Stimulated activated CD8-positive, alpha-beta memory T cell treated with anti-CD3 and anti-CD28 coated beads, Interleukin-7, amount 100 ng/mL, for 24 hours (primary cell): ENCODE measurements at regions not wholly inside any gene's neighbourhood (a gene's known extent, or its start where the extent isn't known, plus 50 kb on each side); places are given as distances from the start of the nearest gene placed in this dataset.
"Not testable (repeated sequence)": the region's sequence is repeated elsewhere in the genome, so short reads cannot be mapped to it uniquely, and the experiment has no call there.

Experiments used
- DNase-seq: peaks from one replicate; pipeline ENCODE4 v3.0.0-alpha.2; 2020; ENCODE audit warnings: low read depth

GRCh38 chr18:42328931-42329330, 373.9 kb downstream of the PIK3C3 start:
- DNase-seq, result no peak

GRCh38 chr18:42330296-42330695, 375.3 kb downstream of the PIK3C3 start:
- no peak for DNase-seq

- DNase-seq, result no peak
Observed at GRCh38 chr18:42333558-42333957, 378.5 kb downstream of the PIK3C3 start.

GRCh38 chr18:42334931-42335330, 379.9 kb downstream of the PIK3C3 start:
- DNase-seq, result no peak

GRCh38 chr18:42336139-42336538, 381.1 kb downstream of the PIK3C3 start:
- DNase-seq, result no peak

GRCh38 chr18:42337337-42337736, 382.3 kb downstream of the PIK3C3 start:
- not testable (repeated sequence) for DNase-seq

GRCh38 chr18:42338683-42339082, 383.6 kb downstream of the PIK3C3 start:
- no peak for DNase-seq

GRCh38 chr18:42339372-42339771, 384.3 kb downstream of the PIK3C3 start:
- DNase-seq, result no peak

- DNase-seq, result no peak
Observed at GRCh38 chr18:42340423-42341009, 385.5 kb downstream of the PIK3C3 start.

GRCh38 chr18:42341423-42341822, 386.4 kb downstream of the PIK3C3 start:
- DNase-seq, result no peak

- no peak for DNase-seq
Observed at GRCh38 chr18:42348722-42349121, 393.7 kb downstream of the PIK3C3 start.

GRCh38 chr18:42351455-42351854, 396.4 kb downstream of the PIK3C3 start:
- DNase-seq, result no peak

GRCh38 chr18:42360716-42361115, 405.7 kb downstream of the PIK3C3 start:
- no peak for DNase-seq

- DNase-seq, result no peak
Observed at GRCh38 chr18:42363446-42364441, 408.7 kb downstream of the PIK3C3 start.

- DNase-seq, result no peak
Observed at GRCh38 chr18:42364766-42365165, 409.7 kb downstream of the PIK3C3 start.

- DNase-seq, result no peak
Observed at GRCh38 chr18:42365591-42365990, 410.6 kb downstream of the PIK3C3 start.

- DNase-seq, result no peak
Observed at GRCh38 chr18:42373584-42373983, 418.6 kb downstream of the PIK3C3 start.

GRCh38 chr18:42374961-42375360, 419.9 kb downstream of the PIK3C3 start:
- no peak for DNase-seq

GRCh38 chr18:42378854-42379253, 423.8 kb downstream of the PIK3C3 start:
- not testable (repeated sequence) for DNase-seq

GRCh38 chr18:42381236-42381635, 426.2 kb downstream of the PIK3C3 start:
- not testable (repeated sequence) for DNase-seq

- no peak for DNase-seq
Observed at GRCh38 chr18:42392416-42392815, 437.4 kb downstream of the PIK3C3 start.

GRCh38 chr18:42392926-42393325, 437.9 kb downstream of the PIK3C3 start:
- DNase-seq, result no peak

GRCh38 chr18:42394238-42394637, 439.2 kb downstream of the PIK3C3 start:
- DNase-seq, result no peak
